ENCODE measurements at regions not wholly inside any gene's neighbourhood (a gene's known extent, or its start where the extent isn't known, plus 50 kb on each side); places are given as distances from the start of the nearest gene placed in this dataset.

GRCh38 chr20:50421356-50422340 is 88.5 kb upstream of the PTPN1 start:
- no peak for TF ChIP-seq CTCF (IDR thresholded peaks at IDR 0.05; ENCODE audit: low read length)
- no peak for TF ChIP-seq EZH2phosphoT487 (IDR thresholded peaks at IDR 0.05; ENCODE audit: low read length)
- TF ChIP-seq EZH2 (optimal IDR thresholded peaks at IDR 0.05; ENCODE audit: low read depth, low read length) = no peak
